H1 (cell line): ENCODE measurements at regions not wholly inside any gene's neighbourhood (a gene's known extent, or its start where the extent isn't known, plus 50 kb on each side); places are given as distances from the start of the nearest gene placed in this dataset.

ENCODE experiments used
- CTCF ChIA-PET: fragments of 300-600 bp; sonication (Branson Sonifier 250); formaldehyde crosslinking; loops from one replicate; lab custom pipeline; 2021; ENCODE audit not compliant: partially characterized antibody; lab: Charles Lee
- POLR2A ChIA-PET: fragments of 300-600 bp; sonication (Branson Sonifier 250); formaldehyde crosslinking; loops from one replicate; lab custom pipeline; 2021; ENCODE audit warnings: inconsistent platforms; ENCODE audit not compliant: partially characterized antibody; lab: Charles Lee
- DNase-seq, 2 experiments: peaks; one replicate each; pipeline versions ENCODE4 v3.0.0 to v3.0.0-alpha.2; 2010 to 2022; ENCODE audit warnings: low spot score in 2 of 2, low read depth in 1 of 2, mixed read lengths in 1 of 2
- FAIRE-seq: peaks from 2 replicates; lab custom pipeline; 2011; peaks lifted over from hg19 to GRCh38; lab: Jason Lieb, UNC
- H2AFZ ChIP-seq: 2 replicates; pipeline ENCODE4 v1.8.1; 2012; ENCODE audit warnings: low read length, inconsistent platforms
- H2AK5ac ChIP-seq: 2 replicates; pipeline ENCODE4 v1.6.1; 2013; ENCODE audit warnings: low read depth, low read length
- H2BK120ac ChIP-seq: replicated peaks from 2 replicates; pipeline ENCODE3; 2013; ENCODE audit warnings: low read depth, low read length, inconsistent platforms
- H2BK12ac ChIP-seq: 2 replicates; pipeline ENCODE4 v1.6.1; 2013; ENCODE audit warnings: low read depth, low read length
- H2BK15ac ChIP-seq: 2 replicates; pipeline ENCODE4 v1.6.1; 2013; ENCODE audit warnings: low read length
- H2BK20ac ChIP-seq: 2 replicates; pipeline ENCODE4 v1.6.1; 2013; ENCODE audit warnings: low read length
- H2BK5ac ChIP-seq: 2 replicates; pipeline ENCODE4 v1.6.1; 2013; ENCODE audit warnings: low read depth, low read length
- H3K14ac ChIP-seq: 2 replicates; pipeline ENCODE4 v1.6.1; 2013; ENCODE audit warnings: inconsistent platforms; ENCODE audit not compliant: insufficient read length
- H3K18ac ChIP-seq: 2 replicates; pipeline ENCODE4 v1.6.1; 2013; ENCODE audit warnings: low read length; ENCODE audit errors: extremely low read depth
- H3K23ac ChIP-seq: 2 replicates; pipeline ENCODE4 v1.6.1; 2013; ENCODE audit warnings: inconsistent platforms; ENCODE audit not compliant: insufficient read length
- H3K23me2 ChIP-seq: 2 replicates; pipeline ENCODE4 v1.6.1; 2013; ENCODE audit warnings: low read depth, low read length
- H3K27ac ChIP-seq: 2 replicates; pipeline ENCODE4 v1.6.1; 2011; ENCODE audit warnings: low read depth, low read length, inconsistent platforms
- H3K27me3 ChIP-seq, 4 experiments: replicated peaks in 1 of 4; 1 replicate in 1 of 4; 2 replicates in 3 of 4; pipeline versions ENCODE4 v1.6.1 to v1.8.1; 2011 to 2013; ENCODE audit warnings: low read length in 3 of 4, mild to moderate bottlenecking in 3 of 4, inconsistent platforms in 2 of 4, mixed read lengths in 2 of 4, moderate library complexity in 1 of 4; ENCODE audit not compliant: control insufficient read depth in 3 of 4, insufficient read depth in 3 of 4; ENCODE audit errors: extremely low read depth in 1 of 4
- H3K36me3 ChIP-seq, 4 experiments: 2 replicates each; pipeline versions ENCODE4 v1.6.1 to v1.8.1; 2011 to 2013; ENCODE audit warnings: mild to moderate bottlenecking in 4 of 4, low read length in 3 of 4, moderate library complexity in 2 of 4, control low read depth in 1 of 4, inconsistent platforms in 1 of 4; ENCODE audit not compliant: insufficient read depth in 4 of 4, control insufficient read depth in 2 of 4
- H3K4ac ChIP-seq: replicated peaks from 2 replicates; pipeline ENCODE3; 2013; ENCODE audit warnings: low read length, low read depth, mixed read lengths, inconsistent platforms; ENCODE audit not compliant: insufficient read length
- H3K4me1 ChIP-seq, 4 experiments: replicated peaks in 1 of 4; 1 replicate in 1 of 4; 2 replicates in 3 of 4; pipeline versions ENCODE4 v1.6.1 to v1.8.1; 2011 to 2013; ENCODE audit warnings: low read length in 3 of 4, inconsistent platforms in 2 of 4, mixed read lengths in 1 of 4; ENCODE audit not compliant: insufficient read depth in 4 of 4, control insufficient read depth in 3 of 4
- H3K4me2 ChIP-seq, 2 experiments: 2 replicates each; pipeline versions ENCODE4 v1.6.1 to v1.8.1; 2011 to 2013; ENCODE audit warnings: low read depth in 2 of 2, low read length in 2 of 2, control low read depth in 1 of 2, inconsistent platforms in 1 of 2, mild to moderate bottlenecking in 1 of 2; ENCODE audit not compliant: insufficient read depth in 1 of 2
- H3K4me3 ChIP-seq, 4 experiments: fragments of 200-600, 300-600 bp in 1 of 4; sonication (generic), shearing (Covaris generic), sonication (Bioruptor Twin) in 1 of 4; 2 replicates each; pipeline versions ENCODE4 v1.5.1 to v1.8.1; 2011 to 2016; ENCODE audit warnings: low read length in 4 of 4, low read depth in 3 of 4, control low read depth in 2 of 4, inconsistent platforms in 2 of 4, mild to moderate bottlenecking in 2 of 4, mixed read lengths in 1 of 4, moderate library complexity in 1 of 4; ENCODE audit not compliant: insufficient read depth in 2 of 4; ENCODE audit errors: extremely low read depth in 1 of 4
- H3K56ac ChIP-seq: replicated peaks from 2 replicates; pipeline ENCODE3; 2013; ENCODE audit warnings: low read depth, mild to moderate bottlenecking, mixed read lengths, low read length, inconsistent platforms; ENCODE audit not compliant: insufficient read length
- H3K79me1 ChIP-seq: 2 replicates; pipeline ENCODE4 v1.6.1; 2013; ENCODE audit warnings: low read depth, low read length, control low read depth
- H3K79me2 ChIP-seq, 2 experiments: 2 replicates each; pipeline versions ENCODE4 v1.6.1 to v1.8.1; 2012 to 2013; ENCODE audit warnings: low read length in 2 of 2, mild to moderate bottlenecking in 2 of 2, inconsistent platforms in 1 of 2; ENCODE audit not compliant: insufficient read depth in 2 of 2, control insufficient read depth in 1 of 2
- H3K9ac ChIP-seq, 4 experiments: replicated peaks in 1 of 4; 1 replicate in 1 of 4; 2 replicates in 3 of 4; pipeline versions ENCODE4 v1.6.1 to v1.8.1; 2011 to 2013; ENCODE audit warnings: low read depth in 3 of 4, low read length in 3 of 4, control low read depth in 2 of 4, mild to moderate bottlenecking in 2 of 4, moderate library complexity in 2 of 4, inconsistent platforms in 1 of 4; ENCODE audit errors: extremely low read depth in 1 of 4
- H3K9me3 ChIP-seq, 2 experiments: 2 replicates each; pipeline versions ENCODE4 v1.6.1 to v1.8.1; 2012 to 2013; ENCODE audit warnings: mild to moderate bottlenecking in 2 of 2, moderate library complexity in 2 of 2, control low read depth in 1 of 2, inconsistent platforms in 1 of 2, low read depth in 1 of 2, low read length in 1 of 2, mixed read lengths in 1 of 2; ENCODE audit not compliant: insufficient read depth in 2 of 2
- H4K20me1 ChIP-seq, 2 experiments: replicated peaks in 1 of 2; 2 replicates each; pipeline versions ENCODE3 to v1.8.1; 2011 to 2013; ENCODE audit warnings: inconsistent platforms in 2 of 2, low read length in 2 of 2, mild to moderate bottlenecking in 1 of 2; ENCODE audit not compliant: insufficient read depth in 2 of 2, control insufficient read depth in 1 of 2
- H4K5ac ChIP-seq: 2 replicates; pipeline ENCODE4 v1.6.1; 2013; ENCODE audit warnings: low read length, low read depth, mixed read lengths, inconsistent platforms; ENCODE audit not compliant: insufficient read length
- H4K8ac ChIP-seq: 2 replicates; pipeline ENCODE4 v1.8.0; 2013; ENCODE audit warnings: mild to moderate bottlenecking, moderate library complexity, low read length, inconsistent platforms; ENCODE audit not compliant: insufficient read depth; ENCODE audit errors: extremely low read depth
- H4K91ac ChIP-seq: replicated peaks from 2 replicates; pipeline ENCODE3; 2013; ENCODE audit warnings: low read length, mixed read lengths, inconsistent platforms; ENCODE audit not compliant: insufficient read length
- ASH2L ChIP-seq: fragments of 200-600, 300-600 bp; sonication (generic); IDR thresholded peaks from one replicate; pipeline ENCODE4 v1.7.1; 2017; ENCODE audit warnings: low read length
- CBX5 ChIP-seq: fragments of 300-800, 300-1000 bp; sonication (generic); IDR thresholded peaks from 2 replicates; pipeline ENCODE4 v1.7.1; 2016; ENCODE audit warnings: antibody characterized with exemption, low read length, low read depth
- CTCF ChIP-seq, 3 experiments: IDR thresholded peaks; 1 replicate in 2 of 3; 2 replicates in 1 of 3; pipeline versions ENCODE4 v1.5.1 to v1.6.1; 2011; ENCODE audit warnings: low read length in 3 of 3, mild to moderate bottlenecking in 3 of 3, inconsistent platforms in 2 of 3, low read depth in 1 of 3, moderate library complexity in 1 of 3; ENCODE audit not compliant: insufficient read depth in 1 of 3; ENCODE audit errors: control extremely low read depth in 1 of 3
- KDM5A ChIP-seq: fragments of 200-600 bp; IDR thresholded peaks from 2 replicates; pipeline ENCODE4 v1.7.1; 2012; ENCODE audit warnings: mild to moderate bottlenecking, low read length, inconsistent platforms, mixed read lengths
- RAD21 ChIP-seq, 2 experiments: IDR thresholded peaks in 1 of 2; conservative IDR thresholded peaks in 1 of 2; 2 replicates each; pipeline ENCODE4 v1.6.1; 2011; ENCODE audit warnings: low read depth in 2 of 2, low read length in 2 of 2, improper control_type of control experiment in 1 of 2, inconsistent platforms in 1 of 2, mild to moderate bottlenecking in 1 of 2, moderate library complexity in 1 of 2
- WGBS, 2 experiments: shearing (Covaris generic) in 1 of 2; methylation state at CpG; one replicate each; pipeline versions ENCODE4 v1.1.6 to v1.1.7; 2013 to 2015; ENCODE audit warnings: low lambda C conversion rate in 2 of 2, mixed read lengths in 2 of 2, inconsistent platforms in 1 of 2, low coverage in 1 of 2, missing lambda C conversion rate in 1 of 2; ENCODE audit not compliant: insufficient replicate concordance in 2 of 2, insufficient coverage in 1 of 2, insufficient read length in 1 of 2; ENCODE audit errors: extremely low coverage in 1 of 2, missing lambda C conversion rate in 1 of 2; 5-methylcytosine and 5-hydroxymethylcytosine counted together

GRCh38 chr14:66403183-66403582, 83.0 kb upstream of the CCDC196 start:
- Histone ChIP-seq H3K79me1 (no peaks in the 10 kb centered on the region), H2BK5ac (no peak overlapping the region), H3K56ac (no peak overlapping the region), H3K9me3 (no peaks in the 10 kb centered on the region), H3K18ac (no peak overlapping the region), H3K4me3 (no peak overlapping the region), H3K4me1 (no peaks in the 10 kb centered on the region; a peak in 1 of 7 replicates), H4K91ac (no peak overlapping the region), H3K27me3 (no peaks in the 10 kb centered on the region), H3K9ac (no peak overlapping the region), H3K27ac (no peak overlapping the region), H2AFZ (no peak overlapping the region), H3K4ac (no peak overlapping the region), H2AK5ac (no peak overlapping the region), H3K23me2 (no peaks in the 10 kb centered on the region), H3K14ac (no peak overlapping the region), H4K20me1 (no peaks in the 10 kb centered on the region), H2BK120ac (no peak overlapping the region), H3K36me3 (no peaks in the 10 kb centered on the region), H3K4me2 (no peak overlapping the region), H3K79me2 (no peaks in the 10 kb centered on the region), H2BK12ac (no peak overlapping the region), H4K5ac (no peak overlapping the region), H3K23ac (no peak overlapping the region), H2BK20ac (no peak overlapping the region), H4K8ac (no peak overlapping the region), H2BK15ac (no peak overlapping the region)
- WGBS, 2 experiments: 66% methylated on average over 5 of the region's 5 CpGs; no CpG with 5 or more reads in 1 of the 2 experiments
- DNase-seq: no peak
- TF ChIP-seq RAD21 (IDR thresholded peaks at IDR 0.05 in 1 of 2, conservative IDR thresholded peaks at IDR 0.05 in 1 of 2; ENCODE audit: low read depth in 2 of 2, low read length in 2 of 2) (peak; percentile 36 to 59), ASH2L (no peak), CBX5 (no peak), KDM5A (no peak), CTCF (IDR thresholded peaks at IDR 0.05; ENCODE audit: control extremely low read depth in 1 of 3, insufficient read depth in 1 of 3, low read depth in 1 of 3, low read length in 3 of 3) (peak in 2 of 3 experiments; percentile 25 to 42; a peak in 2 of 4 replicates)
- ChIA-PET CTCF (interaction anchor here (0.5 to 4.6 kb wide), 27 partner anchors 8 to 1715 kb away, joined by 3 to 35 read pairs (median 4); no protein-coding TSS in a partner anchor), POLR2A (no interaction called here)
- peak; percentile 39 for FAIRE-seq
